Osteocyte (in vitro differentiated cells): ENCODE measurements at regions not wholly inside any gene's neighbourhood (a gene's known extent, or its start where the extent isn't known, plus 50 kb on each side); places are given as distances from the start of the nearest gene placed in this dataset.

Source experiments
- DNase-seq: peaks from one replicate; pipeline ENCODE4 v3.0.0; 2021; ENCODE audit warnings: mixed read lengths; ENCODE audit not compliant: unreplicated experiment; ENCODE audit errors: extremely low spot score
- H3K27ac Mint-ChIP-seq: one replicate; pipeline ENCODE4 v1.8.0; 2021; ENCODE audit warnings: mild to moderate bottlenecking, mixed read lengths; ENCODE audit not compliant: unreplicated experiment
- H3K27me3 Mint-ChIP-seq: one replicate; pipeline ENCODE4 v1.8.0; 2021; ENCODE audit warnings: mixed read lengths; ENCODE audit not compliant: unreplicated experiment
- H3K36me3 Mint-ChIP-seq: one replicate; pipeline ENCODE4 v1.8.0; 2021; ENCODE audit warnings: mixed read lengths; ENCODE audit not compliant: unreplicated experiment
- H3K4me1 Mint-ChIP-seq: one replicate; pipeline ENCODE4 v1.8.0; 2021; ENCODE audit warnings: mixed read lengths; ENCODE audit not compliant: unreplicated experiment
- H3K4me3 Mint-ChIP-seq: one replicate; pipeline ENCODE4 v1.8.0; 2021; ENCODE audit warnings: mild to moderate bottlenecking, moderate library complexity, mixed read lengths; ENCODE audit not compliant: unreplicated experiment
- H3K9me3 Mint-ChIP-seq: one replicate; pipeline ENCODE4 v1.8.0; 2021; ENCODE audit warnings: mixed read lengths; ENCODE audit not compliant: unreplicated experiment
- CTCF ChIP-seq: fragments of 200-600 bp; sonication (generic); IDR thresholded peaks from 2 replicates; pipeline ENCODE4 v1.5.0; 2021; ENCODE audit warnings: antibody characterized with exemption, mild to moderate bottlenecking, moderate library complexity

GRCh38 chr1:5628416-5628815 lies 363.8 kb downstream of the NPHP4 start:
- TF ChIP-seq CTCF: no peak
- no peak overlapping the region for H3K27ac Mint-ChIP-seq
- no peak overlapping the region for H3K4me3 Mint-ChIP-seq
- H3K4me1 Mint-ChIP-seq: no peaks in the 10 kb centered on the region
- peak; percentile 48 for DNase-seq
- no peaks in the 10 kb centered on the region for H3K36me3 Mint-ChIP-seq
- no peaks in the 10 kb centered on the region for H3K27me3 Mint-ChIP-seq
- H3K9me3 Mint-ChIP-seq: peaks cover 23% of the 10 kb centered on the region

DNA sequence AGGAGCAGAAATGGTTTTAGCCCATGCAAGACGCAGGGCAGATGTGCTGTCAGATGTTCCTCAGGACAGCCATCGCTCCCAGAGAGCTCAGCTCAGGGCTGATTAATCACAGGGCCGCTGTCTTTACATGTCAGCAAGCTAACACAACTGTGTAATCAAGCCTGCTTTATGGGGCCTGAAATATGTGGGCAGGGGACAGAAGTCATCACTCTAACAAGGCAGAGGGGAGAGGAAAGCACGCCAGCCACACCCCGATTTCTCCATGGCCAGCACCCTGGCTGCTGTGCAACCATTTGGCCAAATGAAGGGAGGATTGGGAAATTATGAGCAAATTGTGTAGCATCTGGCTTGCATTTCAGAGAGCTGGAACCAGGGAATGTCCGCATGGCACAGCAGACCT lies 368.8 kb downstream of the NPHP4 start:
- DNase-seq: no peak

GRCh38 chr1:5622412-5622811 lies 369.8 kb downstream of the NPHP4 start:
- no peaks in the 10 kb centered on the region for H3K27me3 Mint-ChIP-seq
- H3K36me3 Mint-ChIP-seq: no peaks in the 10 kb centered on the region
- peaks cover 33% of the 10 kb centered on the region for H3K9me3 Mint-ChIP-seq
- H3K4me1 Mint-ChIP-seq: no peaks in the 10 kb centered on the region
- no peak overlapping the region for H3K27ac Mint-ChIP-seq
- H3K4me3 Mint-ChIP-seq: no peak overlapping the region
- TF ChIP-seq CTCF: no peak
- DNase-seq: no peak

More for the DNA sequence above, 368.8 kb downstream of the NPHP4 start:
- Mint-ChIP-seq H3K27ac (no peak overlapping the region), H3K4me1 (no peaks in the 10 kb centered on the region), H3K27me3 (no peaks in the 10 kb centered on the region), H3K4me3 (no peak overlapping the region), H3K36me3 (no peaks in the 10 kb centered on the region), H3K9me3 (peaks cover 32% of the 10 kb centered on the region)
- TF ChIP-seq CTCF: no peak

- no peak for TF ChIP-seq CTCF
- H3K27ac Mint-ChIP-seq: no peak overlapping the region
- no peak for DNase-seq
- no peaks in the 10 kb centered on the region for H3K27me3 Mint-ChIP-seq
- no peak overlapping the region for H3K4me3 Mint-ChIP-seq
- H3K9me3 Mint-ChIP-seq: peaks cover 38% of the 10 kb centered on the region
- no peaks in the 10 kb centered on the region for H3K36me3 Mint-ChIP-seq
- H3K4me1 Mint-ChIP-seq: no peaks in the 10 kb centered on the region
Observed at GRCh38 chr1:5621692-5622091, 370.5 kb downstream of the NPHP4 start.

DNA sequence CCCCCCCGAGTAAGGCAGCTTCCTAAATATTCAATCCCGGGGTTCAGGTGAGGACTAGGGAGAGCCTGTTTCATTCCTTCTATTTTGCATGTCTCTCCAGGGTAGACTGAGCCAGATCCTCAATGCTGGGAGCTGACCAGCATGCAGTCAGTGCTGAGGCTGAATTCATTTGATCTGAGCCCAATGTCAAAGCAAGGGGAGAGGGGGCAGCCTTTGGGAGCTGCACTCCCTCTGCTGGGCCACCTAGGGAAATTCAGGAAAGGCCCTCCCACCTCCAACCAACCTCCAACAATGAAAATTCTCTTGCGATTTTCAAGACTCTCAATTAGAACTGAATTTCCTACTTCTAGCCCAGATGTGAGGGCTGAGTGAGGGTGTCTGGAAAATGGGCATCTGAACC lies 371.2 kb downstream of the NPHP4 start:
- no peak overlapping the region for H3K4me3 Mint-ChIP-seq
- H3K4me1 Mint-ChIP-seq: no peaks in the 10 kb centered on the region
- H3K9me3 Mint-ChIP-seq: peaks cover 35% of the 10 kb centered on the region
- no peaks in the 10 kb centered on the region for H3K27me3 Mint-ChIP-seq
- no peaks in the 10 kb centered on the region for H3K36me3 Mint-ChIP-seq
- no peak overlapping the region for H3K27ac Mint-ChIP-seq
- no peak for TF ChIP-seq CTCF
- DNase-seq: no peak
